OCI-LY1 (cell line): ENCODE measurements at regions not wholly inside any gene's neighbourhood (a gene's known extent, or its start where the extent isn't known, plus 50 kb on each side); places are given as distances from the start of the nearest gene placed in this dataset.

ENCODE experiments used
- H2AFZ ChIP-seq: fragments of 200-600 bp; sonication (generic), shearing (Covaris generic); 2 replicates; pipeline ENCODE4 v1.6.0; 2014; ENCODE audit warnings: antibody characterized with exemption, mild to moderate bottlenecking, low read length
- H3F3A ChIP-seq: fragments of 200-600 bp; sonication (generic), shearing (Covaris generic); 2 replicates; pipeline ENCODE4 v1.6.0; 2014; ENCODE audit warnings: mild to moderate bottlenecking, antibody characterized with exemption, low read length, moderate library complexity; ENCODE audit not compliant: insufficient read depth
- H3K27ac ChIP-seq: fragments of 200-600 bp; sonication (generic); 2 replicates; pipeline ENCODE4 v1.5.1; 2014; ENCODE audit warnings: low read length, mixed run types, mild to moderate bottlenecking, low read depth; ENCODE audit not compliant: poor library complexity, severe bottlenecking
- H3K27me3 ChIP-seq: fragments of 200-600 bp; sonication (generic); 2 replicates; pipeline ENCODE4 v1.6.0; 2014; ENCODE audit warnings: antibody characterized with exemption, mild to moderate bottlenecking, low read length, moderate library complexity; ENCODE audit not compliant: insufficient read depth
- H3K36me3 ChIP-seq: fragments of 200-600 bp; sonication (generic); 2 replicates; pipeline ENCODE4 v1.6.1; 2014; ENCODE audit warnings: mild to moderate bottlenecking, antibody characterized with exemption, low read length, moderate library complexity, mixed read lengths; ENCODE audit not compliant: insufficient read depth
- H3K4me1 ChIP-seq: fragments of 200-600 bp; sonication (generic); 2 replicates; pipeline ENCODE4 v1.5.1; 2014; ENCODE audit warnings: mild to moderate bottlenecking, low read length, moderate library complexity; ENCODE audit not compliant: insufficient read depth, severe bottlenecking
- H3K4me2 ChIP-seq: fragments of 200-600 bp; sonication (generic), shearing (Covaris generic); 2 replicates; pipeline ENCODE4 v1.6.1; 2014; ENCODE audit warnings: low read length
- H3K4me3 ChIP-seq: fragments of 200-600 bp; sonication (generic); 2 replicates; pipeline ENCODE4 v1.5.1; 2014; ENCODE audit warnings: low read length, low read depth, mild to moderate bottlenecking, mixed read lengths; ENCODE audit not compliant: poor library complexity, severe bottlenecking
- H3K79me2 ChIP-seq: fragments of 200-600 bp; shearing (Covaris generic); 2 replicates; pipeline ENCODE4 v1.6.1; 2016; ENCODE audit warnings: mixed run types, low read length, mixed read lengths; ENCODE audit not compliant: insufficient read depth
- H3K9ac ChIP-seq: fragments of 200-600 bp; sonication (generic), shearing (Covaris generic); 2 replicates; pipeline ENCODE4 v1.6.1; 2014; ENCODE audit warnings: mild to moderate bottlenecking, low read length, mixed read lengths
- H3K9me2 ChIP-seq: fragments of 200-600 bp; sonication (generic), shearing (Covaris generic); 2 replicates; pipeline ENCODE4 v1.6.1; 2014; ENCODE audit warnings: low read depth, mild to moderate bottlenecking, low read length, mixed read lengths
- H3K9me3 ChIP-seq: fragments of 200-600 bp; shearing (Covaris generic); 2 replicates; pipeline ENCODE4 v1.6.1; 2014; ENCODE audit warnings: low read length, mixed read lengths
- H4K20me1 ChIP-seq: fragments of 200-600 bp; sonication (generic), shearing (Covaris generic); 2 replicates; pipeline ENCODE4 v1.6.0; 2016; ENCODE audit warnings: mild to moderate bottlenecking, low read length; ENCODE audit not compliant: insufficient read depth
- EZH2 ChIP-seq: fragments of 200-600 bp; sonication (generic), shearing (Covaris generic); IDR thresholded peaks from 2 replicates; pipeline ENCODE4 v1.8.0; 2017; ENCODE audit warnings: borderline replicate concordance, mixed run types, mild to moderate bottlenecking, antibody characterized with exemption, low read length, moderate library complexity, mixed read lengths
- TF ChIP-seq, protein P1 (sequence below): fragments of 200-600 bp; sonication (generic), shearing (Covaris generic); IDR thresholded peaks from 2 replicates; pipeline ENCODE4 v1.5.1; 2017; ENCODE audit warnings: mild to moderate bottlenecking, antibody characterized with exemption, low read length, moderate library complexity, mixed read lengths

DNA sequence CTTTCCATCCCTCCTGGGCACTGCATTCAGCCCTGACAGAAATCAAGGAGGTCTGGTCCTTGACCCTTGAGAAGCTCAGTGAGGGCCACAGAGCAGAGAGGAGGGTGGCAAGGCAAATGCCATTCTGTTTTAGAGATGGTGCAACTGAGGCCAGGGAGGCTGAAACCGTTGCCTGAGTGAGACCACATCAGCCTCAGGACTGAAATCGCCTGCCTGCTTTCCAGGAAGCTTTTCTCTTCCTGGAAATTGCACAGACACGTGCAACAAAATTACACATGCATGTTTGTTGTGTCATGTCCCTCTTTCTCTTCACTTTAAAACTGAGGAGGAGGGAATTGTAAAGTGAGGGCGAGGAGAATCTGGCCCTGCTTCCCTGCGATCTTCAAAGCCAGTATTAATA is 113.7 kb upstream of the PDE10A start:
- Histone ChIP-seq H3K4me3 (no peak overlapping the region), H3K9me2 (no peaks in the 10 kb centered on the region), H2AFZ (no peak overlapping the region), H3K4me2 (no peak overlapping the region), H3F3A (no peaks in the 10 kb centered on the region), H4K20me1 (no peaks in the 10 kb centered on the region), H3K79me2 (no peaks in the 10 kb centered on the region), H3K9me3 (no peaks in the 10 kb centered on the region), H3K27ac (no peak overlapping the region), H3K27me3 (no peaks in the 10 kb centered on the region), H3K4me1 (no peaks in the 10 kb centered on the region), H3K36me3 (no peaks in the 10 kb centered on the region), H3K9ac (no peak overlapping the region)
- TF ChIP-seq EZH2 = no peak
- TF ChIP-seq, protein P1, sequence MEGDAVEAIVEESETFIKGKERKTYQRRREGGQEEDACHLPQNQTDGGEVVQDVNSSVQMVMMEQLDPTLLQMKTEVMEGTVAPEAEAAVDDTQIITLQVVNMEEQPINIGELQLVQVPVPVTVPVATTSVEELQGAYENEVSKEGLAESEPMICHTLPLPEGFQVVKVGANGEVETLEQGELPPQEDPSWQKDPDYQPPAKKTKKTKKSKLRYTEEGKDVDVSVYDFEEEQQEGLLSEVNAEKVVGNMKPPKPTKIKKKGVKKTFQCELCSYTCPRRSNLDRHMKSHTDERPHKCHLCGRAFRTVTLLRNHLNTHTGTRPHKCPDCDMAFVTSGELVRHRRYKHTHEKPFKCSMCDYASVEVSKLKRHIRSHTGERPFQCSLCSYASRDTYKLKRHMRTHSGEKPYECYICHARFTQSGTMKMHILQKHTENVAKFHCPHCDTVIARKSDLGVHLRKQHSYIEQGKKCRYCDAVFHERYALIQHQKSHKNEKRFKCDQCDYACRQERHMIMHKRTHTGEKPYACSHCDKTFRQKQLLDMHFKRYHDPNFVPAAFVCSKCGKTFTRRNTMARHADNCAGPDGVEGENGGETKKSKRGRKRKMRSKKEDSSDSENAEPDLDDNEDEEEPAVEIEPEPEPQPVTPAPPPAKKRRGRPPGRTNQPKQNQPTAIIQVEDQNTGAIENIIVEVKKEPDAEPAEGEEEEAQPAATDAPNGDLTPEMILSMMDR = no peak

DNA sequence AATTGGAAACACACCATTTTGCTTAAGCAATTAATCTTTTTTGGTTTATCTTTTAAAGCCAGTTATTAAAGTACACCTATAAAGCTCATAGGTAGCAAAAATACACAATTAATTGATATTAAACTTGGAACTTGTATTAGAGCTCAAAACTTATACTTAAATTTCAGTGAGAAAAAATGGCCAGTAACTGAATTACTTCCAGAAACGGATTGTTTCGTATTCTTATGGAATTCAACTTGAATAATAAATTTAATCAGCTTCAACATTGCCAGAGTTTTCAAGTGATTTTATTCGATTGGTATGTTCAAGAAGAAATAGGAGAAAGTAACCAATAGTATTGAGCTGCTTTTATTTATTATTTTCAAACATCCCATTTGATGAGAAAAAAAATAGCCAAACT is 112.7 kb upstream of the PDE10A start:
- no peaks in the 10 kb centered on the region for H3K27me3 ChIP-seq
- H3K9me2 ChIP-seq = no peaks in the 10 kb centered on the region
- H3K9me3 ChIP-seq = no peaks in the 10 kb centered on the region
- H3K9ac ChIP-seq = no peak overlapping the region
- H3K4me1 ChIP-seq = no peaks in the 10 kb centered on the region
- no peaks in the 10 kb centered on the region for H3F3A ChIP-seq
- H2AFZ ChIP-seq = no peak overlapping the region
- H3K27ac ChIP-seq = no peak overlapping the region
- no peaks in the 10 kb centered on the region for H3K79me2 ChIP-seq
- H3K4me3 ChIP-seq = no peak overlapping the region
- no peak overlapping the region for H3K4me2 ChIP-seq
- no peaks in the 10 kb centered on the region for H4K20me1 ChIP-seq
- no peaks in the 10 kb centered on the region for H3K36me3 ChIP-seq
- TF ChIP-seq, protein P1 = no peak
- no peak for TF ChIP-seq EZH2

DNA sequence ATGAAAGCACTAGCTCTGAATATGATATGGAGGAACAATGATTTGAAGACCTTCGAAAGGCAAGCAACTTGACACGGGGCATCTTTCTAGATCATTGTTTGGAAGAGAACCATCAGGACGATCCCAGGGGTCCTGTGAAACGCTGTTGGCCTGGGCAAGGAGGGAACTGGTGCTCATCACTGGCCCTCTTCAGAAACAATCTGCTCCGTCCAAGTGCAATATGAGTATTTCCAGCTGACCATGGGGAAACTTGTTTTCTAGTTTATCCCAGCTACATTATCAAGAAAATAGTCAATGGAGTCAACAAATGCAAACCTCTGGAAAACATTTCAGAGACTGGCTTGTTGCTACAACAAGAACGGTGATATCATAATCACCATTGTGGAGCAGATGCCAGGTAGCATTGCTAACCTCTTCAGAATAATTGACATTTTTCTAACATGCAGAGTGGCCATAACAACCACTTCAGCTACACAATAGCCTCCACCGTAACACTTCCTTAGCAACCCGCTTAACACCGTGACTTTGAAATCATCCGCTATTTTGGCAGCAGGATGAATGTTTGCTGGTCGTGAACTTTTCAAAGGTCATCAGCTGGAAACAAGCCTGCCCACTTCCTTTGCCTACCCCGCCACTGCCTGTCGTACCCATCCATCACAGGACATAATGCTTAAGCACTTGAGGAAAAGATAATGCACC is 112.0 kb upstream of the PDE10A start:
- TF ChIP-seq EZH2 = no peak
- TF ChIP-seq, protein P1 = no peak
- Histone ChIP-seq H4K20me1 (no peaks in the 10 kb centered on the region), H3K27me3 (no peaks in the 10 kb centered on the region), H3F3A (no peaks in the 10 kb centered on the region), H3K36me3 (no peaks in the 10 kb centered on the region), H3K79me2 (no peaks in the 10 kb centered on the region), H3K4me3 (no peak overlapping the region), H2AFZ (no peak overlapping the region), H3K4me1 (no peaks in the 10 kb centered on the region), H3K27ac (no peak overlapping the region), H3K4me2 (no peak overlapping the region), H3K9me2 (no peaks in the 10 kb centered on the region), H3K9me3 (no peaks in the 10 kb centered on the region), H3K9ac (no peak overlapping the region)
